CD4-positive, alpha-beta T cell treated with Interferon gamma for 1 hour (primary cell): ENCODE measurements at regions not wholly inside any gene's neighbourhood (a gene's known extent, or its start where the extent isn't known, plus 50 kb on each side); places are given as distances from the start of the nearest gene placed in this dataset.
"Not testable (repeated sequence)": the region's sequence is repeated elsewhere in the genome, so short reads cannot be mapped to it uniquely, and the experiment has no call there.

Experiments
- DNase-seq: peaks from one replicate; pipeline ENCODE4 v3.0.0-alpha.2; 2020

DNA sequence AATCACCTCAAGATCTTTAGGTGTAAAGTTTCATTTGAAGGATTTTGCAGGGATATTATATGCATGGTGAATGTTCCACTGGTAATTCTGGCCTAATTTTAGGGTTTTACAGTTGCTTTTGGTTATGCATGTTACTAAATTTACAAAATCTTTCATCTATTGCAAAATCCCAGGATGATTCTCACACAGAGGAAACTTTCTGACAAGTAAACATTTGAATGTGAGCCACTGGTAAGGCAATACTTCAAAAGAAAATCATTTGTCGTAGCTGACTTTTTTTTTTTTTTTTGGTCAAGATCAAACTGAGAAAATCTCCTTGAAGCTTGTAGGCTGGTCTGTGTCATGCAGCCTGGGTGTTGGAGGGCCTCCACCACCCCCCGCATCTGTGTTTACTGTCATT lies 141.9 kb upstream of the EXOC2 start:
- no peak for DNase-seq

DNA sequence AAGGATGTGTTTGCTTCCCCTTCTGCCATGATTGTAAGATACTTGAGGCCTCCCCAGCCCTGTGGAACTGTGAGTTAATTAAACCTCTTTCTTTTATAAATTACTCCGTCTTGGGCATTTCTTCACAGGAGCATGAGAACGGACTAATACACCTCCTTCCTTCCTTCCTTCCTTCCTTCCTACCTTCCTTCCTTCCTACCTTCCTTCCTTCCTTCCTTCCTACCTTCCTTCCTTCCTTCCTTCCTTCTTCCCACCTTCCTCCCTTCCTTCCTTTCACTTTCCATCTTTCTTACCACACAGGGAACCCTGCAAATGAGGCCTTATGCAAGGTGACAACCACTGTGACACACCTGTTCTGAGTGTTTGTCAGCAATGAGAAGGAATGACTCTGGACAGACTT lies 141.3 kb upstream of the EXOC2 start:
- DNase-seq: no peak

DNA sequence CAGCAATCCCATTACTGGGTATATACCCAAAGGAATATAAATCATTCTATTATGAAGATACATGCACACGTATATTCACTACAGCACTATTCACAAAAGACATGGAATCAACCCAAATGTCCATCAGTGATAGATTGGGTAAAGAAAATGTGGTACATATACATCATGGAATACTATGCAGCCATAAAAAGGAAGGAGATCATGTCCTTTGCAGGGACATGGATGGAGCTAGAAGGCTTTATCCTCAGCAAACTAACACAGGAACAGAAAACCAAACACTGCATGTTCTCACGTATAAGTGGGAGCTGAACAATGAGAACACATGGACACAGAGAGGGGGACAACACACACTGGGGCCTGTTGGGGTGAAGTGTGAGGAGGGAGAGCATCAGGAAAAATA lies 139.9 kb upstream of the EXOC2 start:
- not testable (repeated sequence) for DNase-seq

DNA sequence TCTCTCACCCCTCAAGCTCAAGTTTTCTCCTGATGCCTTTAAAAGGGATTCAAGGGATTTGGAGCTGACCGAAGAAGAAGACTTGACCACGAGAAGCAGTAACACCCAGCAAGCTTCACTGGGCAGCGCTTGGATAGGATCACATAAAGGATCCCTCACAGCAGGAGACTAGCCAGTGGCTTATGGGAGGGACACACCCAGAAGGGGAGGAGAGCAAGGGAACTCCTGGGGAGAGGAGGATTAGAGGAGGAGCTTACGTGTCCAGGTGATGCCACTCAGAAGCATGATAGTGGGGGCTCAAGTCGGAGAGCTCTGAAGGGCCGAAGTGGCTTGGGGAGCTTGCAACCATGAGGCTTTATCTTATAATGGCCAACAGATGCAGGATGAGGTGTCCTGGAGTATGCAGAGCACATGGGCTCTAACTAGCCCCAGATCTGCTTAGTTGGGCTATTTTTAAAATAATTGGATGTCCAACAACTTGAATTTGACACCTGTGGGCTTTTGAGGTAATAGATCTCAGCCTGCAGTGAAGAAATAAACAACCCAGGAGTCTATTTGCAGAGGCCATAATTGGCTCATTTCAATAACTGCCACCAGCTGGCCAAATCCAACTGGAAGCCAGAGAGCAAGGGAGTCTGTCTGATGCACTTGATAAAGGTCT lies 137.9 kb upstream of the EXOC2 start:
- DNase-seq: no peak

DNA sequence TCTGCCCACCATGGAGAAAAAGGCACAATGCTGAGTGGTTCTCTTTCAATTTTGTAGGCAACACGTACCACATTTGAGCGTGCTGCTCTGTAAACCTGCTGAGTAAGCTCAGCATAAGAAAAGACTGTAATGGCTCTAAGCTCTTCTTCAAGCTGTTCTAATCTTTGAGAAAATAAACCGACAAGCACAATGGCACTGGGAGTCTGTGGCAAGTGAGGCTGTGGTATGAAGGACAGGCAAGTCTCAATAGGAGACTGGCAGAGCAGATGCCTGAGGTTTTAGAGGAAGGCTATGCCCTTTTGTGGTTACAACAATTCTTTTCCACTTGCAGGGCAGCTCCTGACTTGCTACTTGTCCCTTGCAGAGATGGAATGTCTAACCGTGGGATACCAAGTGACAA lies 136.7 kb upstream of the EXOC2 start:
- DNase-seq: no peak

DNA sequence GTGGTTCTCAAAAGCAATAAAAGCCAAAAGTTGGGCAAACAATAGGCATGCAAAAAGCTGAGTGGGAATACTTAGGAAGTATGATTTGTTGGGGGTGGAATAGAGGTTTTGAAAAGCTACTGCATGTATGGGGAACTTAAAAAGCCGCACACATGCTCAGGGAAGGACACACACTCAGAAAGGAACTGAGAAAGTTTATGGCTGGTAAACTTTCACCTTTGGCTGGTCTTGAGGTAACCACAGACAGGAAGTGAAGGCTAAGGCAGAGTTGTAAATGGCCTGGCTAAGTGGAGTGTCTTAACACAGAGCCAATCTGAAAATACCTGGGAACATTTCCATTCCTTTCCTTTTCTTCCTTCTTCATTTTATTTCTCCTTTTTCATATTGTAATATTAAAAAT lies 134.5 kb upstream of the EXOC2 start:
- no peak for DNase-seq

DNA sequence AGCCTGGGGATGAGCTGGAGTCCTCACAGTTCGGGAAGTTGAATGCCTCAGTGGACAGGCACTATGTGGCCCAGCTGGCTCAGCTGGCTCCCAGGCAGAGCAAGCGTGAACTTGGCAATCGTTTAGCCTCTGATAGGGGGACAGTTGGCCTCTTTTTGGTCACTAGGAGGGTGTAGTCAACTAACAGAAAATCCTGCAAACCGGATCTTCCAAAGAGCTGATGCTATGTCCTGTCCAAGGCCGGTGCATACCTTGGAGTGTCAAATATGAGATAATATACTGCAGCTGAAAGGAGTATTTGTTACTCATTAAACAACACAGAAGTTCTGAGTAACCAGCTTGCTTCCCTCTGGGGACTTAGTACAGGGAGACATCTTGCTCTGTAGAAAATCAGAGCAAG lies 126.2 kb upstream of the EXOC2 start:
- no peak for DNase-seq

DNA sequence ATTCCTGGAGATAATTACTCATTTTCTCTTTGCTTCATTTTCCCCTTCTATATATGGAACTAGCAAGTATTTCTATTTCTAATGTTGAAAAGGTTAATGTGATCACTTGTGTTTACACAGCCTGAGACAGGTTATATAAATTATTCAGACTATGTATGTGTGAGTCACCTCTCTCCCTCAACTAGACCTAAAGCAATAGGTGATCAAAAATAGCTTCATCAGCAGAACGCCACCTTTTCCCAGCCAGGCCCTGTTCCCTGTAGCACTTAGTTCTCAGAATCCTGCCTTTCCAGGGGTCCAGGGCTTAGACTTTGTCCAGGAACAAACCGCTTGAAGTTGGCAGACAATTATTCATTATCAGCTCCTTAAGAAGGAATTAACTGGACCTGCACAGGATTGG lies 125.3 kb upstream of the EXOC2 start:
- no peak for DNase-seq

DNA sequence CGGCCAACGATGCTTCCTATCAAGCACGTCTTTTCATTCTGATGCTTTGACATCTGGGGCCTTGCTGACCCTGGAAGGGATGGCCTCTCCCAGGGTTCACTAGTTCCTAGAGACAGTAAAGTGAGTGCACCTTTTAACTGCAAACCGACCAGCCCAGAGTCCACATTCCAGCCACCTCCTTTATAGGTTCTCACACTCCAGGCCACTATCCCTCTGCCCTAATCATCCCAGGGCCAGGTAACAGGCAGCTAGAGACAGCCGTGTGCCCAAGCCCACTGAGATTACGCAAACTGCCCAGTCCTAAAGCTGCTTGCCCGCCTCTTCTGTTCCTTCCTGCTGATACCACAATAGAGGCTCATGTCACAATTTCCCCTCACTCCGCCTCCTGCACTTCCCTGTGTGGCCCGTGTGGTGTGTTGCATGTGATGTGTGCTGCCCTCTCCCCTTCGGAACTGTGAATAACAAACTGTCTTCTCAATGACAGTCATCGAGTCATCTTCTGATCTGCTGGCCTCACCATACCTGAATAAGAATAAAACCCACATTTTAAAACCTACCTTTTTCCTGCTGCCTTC lies 123.7 kb upstream of the EXOC2 start:
- peak; percentile 35 for DNase-seq

DNA sequence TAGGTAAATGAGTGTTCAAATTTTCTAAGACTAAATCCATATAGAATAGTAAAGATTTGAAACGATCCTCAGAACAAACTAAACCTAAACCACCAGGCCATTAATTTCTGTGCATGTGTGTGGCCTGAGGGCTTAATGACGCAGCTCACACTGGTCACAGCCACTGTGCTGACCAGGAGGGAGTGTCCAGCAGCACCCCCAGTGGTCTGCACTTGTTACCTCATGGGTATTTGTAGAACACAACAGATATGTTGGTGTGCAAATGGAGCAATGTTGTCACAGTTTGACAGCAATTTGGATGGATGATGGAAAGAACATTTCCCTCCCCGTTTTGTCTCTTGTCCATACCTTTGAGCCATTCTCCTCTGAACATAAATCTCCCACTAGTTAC lies 122.4 kb upstream of the EXOC2 start:
- no peak for DNase-seq

DNA sequence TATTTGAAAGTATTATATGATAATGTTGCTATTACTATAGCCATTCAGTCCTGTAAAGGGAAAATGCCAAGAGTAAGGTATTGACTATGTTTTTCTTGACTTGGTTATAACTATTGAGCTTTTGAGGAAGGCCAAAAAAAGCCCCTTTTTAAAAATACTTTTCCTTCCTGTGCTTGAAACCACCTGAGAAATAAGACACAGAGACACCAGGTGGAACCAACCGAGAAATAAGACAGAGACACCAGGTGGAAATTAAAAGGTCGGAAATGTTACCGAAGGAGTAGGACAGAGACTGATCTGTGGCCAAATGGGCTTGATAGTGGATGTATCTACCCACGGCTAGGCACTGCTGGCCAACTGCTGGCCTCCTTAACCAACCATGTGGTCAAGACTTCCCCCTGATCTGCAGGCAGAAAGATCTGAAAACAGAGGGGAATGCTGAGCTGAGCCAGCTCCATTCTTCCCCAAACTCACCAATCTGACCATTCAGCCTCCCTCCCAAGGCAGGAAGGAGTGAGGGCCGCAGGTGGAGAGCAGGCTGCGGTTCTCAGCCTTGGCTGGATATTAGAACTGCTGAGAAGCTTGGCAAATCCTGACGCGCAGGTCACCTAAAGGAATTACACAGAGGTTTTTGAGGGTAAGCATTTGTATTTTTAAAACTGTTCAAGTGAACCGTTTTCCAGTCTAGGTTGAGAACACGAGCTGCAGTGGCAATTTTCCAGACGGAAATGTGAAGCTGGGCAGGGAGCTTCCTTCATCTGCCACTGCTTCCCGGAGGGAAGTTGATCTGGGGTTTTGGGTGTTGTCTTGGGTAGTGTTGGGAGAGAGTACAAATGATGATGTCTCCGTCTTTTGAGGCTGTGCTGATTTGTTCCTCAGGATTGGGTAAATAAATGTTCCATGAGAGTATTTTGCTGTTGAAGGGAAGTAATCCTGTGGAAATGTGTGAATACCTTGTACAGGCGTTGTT lies 121.7 kb upstream of the EXOC2 start:
- no peak for DNase-seq

DNA sequence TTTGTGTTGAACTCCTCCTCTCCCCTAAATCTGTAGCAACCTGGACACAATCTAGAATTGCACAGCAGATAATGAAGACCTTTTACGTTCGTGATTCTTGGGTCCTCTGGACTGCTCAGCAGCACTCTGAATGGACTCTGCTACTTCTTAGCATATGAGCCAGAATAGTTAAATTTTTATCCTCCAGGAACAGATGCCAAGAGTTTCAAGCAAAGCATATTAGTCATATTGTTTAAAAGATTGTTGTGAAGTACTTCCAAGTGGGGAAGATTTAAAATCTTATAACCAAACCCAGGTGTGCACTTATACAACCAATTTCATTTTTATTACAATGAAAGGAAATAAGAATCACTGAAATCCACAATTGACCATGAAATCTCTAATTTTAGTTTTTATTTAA lies 118.9 kb upstream of the EXOC2 start:
- no peak for DNase-seq

DNA sequence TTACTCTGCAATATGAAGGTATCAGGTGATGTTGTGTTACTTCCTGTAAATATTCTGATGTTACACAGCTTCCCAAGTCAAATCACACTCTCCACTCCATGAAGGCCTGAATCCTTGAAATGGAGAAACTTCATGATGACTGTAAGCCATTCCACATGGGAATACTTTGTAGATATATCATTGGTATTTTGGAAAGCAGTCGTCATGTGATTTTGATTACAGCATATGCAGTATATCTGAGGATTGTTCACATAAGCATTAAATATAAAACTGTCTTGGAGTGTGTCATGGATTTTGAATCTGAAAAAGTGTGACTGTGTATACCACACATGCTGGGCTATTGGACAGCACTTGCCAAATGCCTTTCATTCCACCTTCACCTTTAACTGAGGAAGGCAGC lies 118.3 kb upstream of the EXOC2 start:
- DNase-seq: no peak

DNA sequence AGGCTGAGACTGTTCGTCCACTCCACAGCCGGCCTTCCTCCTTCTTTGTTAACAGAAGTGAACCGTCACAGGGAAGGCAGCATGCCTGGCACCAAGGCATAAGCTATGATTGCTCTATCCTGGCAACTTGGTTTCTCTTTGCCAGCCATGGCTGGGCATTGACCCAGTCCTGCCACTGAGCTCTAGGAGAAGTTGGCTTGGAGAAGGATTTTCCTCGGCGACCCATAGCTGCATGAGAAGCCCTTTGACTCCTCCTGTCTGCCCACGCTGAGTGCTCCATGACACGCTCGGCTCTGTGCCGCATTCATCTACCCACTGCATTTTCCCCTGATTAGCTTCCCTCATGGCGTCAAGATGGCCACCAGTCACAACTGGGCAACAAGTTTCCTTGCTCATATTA lies 111.8 kb upstream of the EXOC2 start:
- no peak for DNase-seq

DNA sequence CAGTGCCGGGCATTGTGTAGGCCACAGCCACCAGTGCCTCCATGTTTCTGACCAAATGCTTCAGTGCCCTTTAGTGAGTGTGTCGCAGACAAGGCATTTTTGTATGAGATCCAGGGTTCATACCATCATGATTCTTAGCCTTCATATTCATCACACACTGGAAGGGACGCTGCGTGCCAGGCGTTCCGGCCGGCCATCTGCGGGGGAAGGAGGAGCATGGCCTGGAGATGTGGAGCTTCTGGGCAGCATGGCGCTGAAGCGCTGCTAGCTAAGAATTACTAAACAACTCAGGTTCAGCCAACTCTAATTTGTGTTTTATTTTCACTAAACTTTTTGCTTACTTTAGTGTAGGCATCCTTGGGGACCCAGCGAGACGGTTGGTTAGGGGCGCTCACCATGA lies 111.4 kb upstream of the EXOC2 start:
- no peak for DNase-seq

DNA sequence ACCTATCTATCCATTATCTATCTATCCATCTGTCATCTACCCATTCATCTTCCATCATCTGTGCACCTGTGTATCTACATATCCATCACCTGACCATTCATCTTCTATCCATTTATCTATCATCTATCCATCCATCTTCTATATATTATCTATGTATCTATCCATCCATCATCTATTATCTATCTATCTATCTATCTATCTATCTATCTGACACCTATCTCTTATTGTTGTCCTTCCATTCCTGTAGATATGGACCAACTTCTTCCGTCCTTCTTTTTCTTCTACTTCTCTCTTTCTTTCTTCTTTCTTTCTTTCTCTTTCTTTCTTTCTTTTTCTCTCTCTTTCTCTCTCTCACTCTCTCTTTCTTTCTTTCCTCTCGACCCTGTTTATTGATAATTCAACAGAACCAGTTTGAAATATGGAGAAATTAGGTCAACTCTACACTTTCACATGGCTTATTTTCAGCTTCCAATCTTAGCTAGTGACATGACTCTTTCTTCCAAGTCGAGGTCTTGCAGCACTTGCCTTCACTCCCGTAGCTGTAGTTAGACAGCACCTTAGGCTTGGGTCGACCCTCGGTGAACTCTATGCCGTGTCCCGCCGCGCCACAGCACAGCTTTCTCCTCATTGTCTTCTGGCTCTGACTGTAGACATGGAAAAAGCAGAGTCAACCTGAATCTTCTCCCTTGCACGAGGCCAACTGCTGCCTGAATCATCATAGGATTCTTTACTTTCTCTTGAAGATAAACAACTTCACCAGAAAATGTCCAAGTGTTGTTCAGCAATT lies 110.4 kb upstream of the EXOC2 start:
- no peak for DNase-seq

DNA sequence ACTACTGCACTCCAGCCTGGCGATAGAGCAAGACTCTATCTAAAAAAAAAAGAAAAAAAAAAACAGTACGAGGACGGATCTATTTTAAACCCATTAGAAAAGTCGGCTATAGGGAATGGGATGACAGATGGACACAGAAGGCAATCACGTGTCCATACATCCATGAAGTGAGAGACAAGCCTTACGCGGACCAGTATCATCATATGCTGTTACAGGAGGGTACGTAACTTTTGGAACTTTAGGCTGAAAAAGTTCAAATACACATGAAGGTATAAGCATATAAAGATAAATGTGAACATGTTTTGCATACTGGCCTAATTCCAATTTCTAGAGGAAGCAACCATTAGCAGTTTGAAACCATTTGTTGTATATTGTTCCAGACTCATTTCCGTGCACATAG lies 109.8 kb upstream of the EXOC2 start:
- DNase-seq: no peak

DNA sequence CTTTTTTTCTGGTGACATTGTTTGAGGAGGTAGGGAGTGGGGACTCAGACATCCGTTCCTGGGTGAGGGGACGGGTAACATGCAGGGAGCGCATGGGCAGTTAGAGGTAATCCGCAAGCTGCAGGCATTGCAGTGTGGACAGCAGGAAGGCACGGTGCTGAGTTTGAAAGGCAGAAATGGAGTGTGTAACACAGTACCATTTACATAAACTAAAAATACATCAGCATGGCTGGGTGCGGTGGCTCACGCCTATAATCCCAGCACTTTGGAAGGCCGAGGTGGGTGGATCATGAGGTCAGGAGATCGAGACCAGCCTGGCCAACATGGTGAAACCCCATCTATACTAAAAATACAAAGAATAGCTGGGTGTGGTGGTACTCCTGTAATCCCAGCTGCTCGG lies 109.3 kb upstream of the EXOC2 start:
- not testable (repeated sequence) for DNase-seq

DNA sequence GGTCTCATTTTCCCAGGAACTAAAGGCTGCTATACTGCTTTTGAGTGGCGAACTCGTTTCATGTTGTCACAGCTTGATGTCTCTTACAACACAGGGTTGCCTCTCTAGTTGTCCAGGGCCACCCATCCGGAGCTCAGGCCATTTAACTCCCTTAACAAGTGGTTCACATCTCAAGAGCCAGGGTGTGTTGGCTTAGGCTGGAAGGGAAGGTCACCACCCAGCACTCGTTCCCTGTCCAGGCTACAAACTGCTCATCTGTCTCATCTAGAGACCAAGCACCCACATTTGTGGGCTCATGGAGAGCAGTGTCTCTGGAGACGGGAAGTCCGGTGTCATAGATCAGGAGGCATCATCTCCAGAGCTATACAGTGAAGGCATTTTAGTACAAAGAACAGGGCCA lies 106.8 kb upstream of the EXOC2 start:
- no peak for DNase-seq

DNA sequence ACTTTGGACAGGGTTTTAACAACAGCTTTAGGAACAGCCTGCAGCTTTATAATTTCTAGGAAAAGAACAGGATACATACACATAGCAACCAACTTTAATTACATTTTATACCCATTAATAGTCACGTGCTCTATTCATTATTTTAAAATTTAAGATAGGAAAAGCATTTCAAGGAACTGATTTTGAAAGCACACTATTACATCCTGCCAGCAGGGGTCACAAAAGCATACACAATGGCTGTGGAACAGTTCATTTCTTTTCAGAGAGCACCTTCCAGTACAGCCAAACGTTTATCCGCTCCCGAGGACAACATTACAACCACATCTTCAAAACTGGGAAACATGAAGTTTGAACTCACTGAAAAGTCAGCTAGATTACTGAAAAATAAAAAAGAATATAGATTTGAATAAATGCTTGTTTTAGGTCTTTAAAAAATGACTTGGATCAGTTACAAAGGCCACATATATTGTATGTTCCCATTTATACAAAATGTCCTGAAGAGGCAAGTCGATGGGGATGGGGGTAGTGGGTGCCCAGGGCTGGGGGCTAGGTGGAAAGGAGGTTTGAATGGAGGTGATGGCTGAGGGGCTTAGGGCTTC lies 104.6 kb upstream of the EXOC2 start:
- DNase-seq: no peak

DNA sequence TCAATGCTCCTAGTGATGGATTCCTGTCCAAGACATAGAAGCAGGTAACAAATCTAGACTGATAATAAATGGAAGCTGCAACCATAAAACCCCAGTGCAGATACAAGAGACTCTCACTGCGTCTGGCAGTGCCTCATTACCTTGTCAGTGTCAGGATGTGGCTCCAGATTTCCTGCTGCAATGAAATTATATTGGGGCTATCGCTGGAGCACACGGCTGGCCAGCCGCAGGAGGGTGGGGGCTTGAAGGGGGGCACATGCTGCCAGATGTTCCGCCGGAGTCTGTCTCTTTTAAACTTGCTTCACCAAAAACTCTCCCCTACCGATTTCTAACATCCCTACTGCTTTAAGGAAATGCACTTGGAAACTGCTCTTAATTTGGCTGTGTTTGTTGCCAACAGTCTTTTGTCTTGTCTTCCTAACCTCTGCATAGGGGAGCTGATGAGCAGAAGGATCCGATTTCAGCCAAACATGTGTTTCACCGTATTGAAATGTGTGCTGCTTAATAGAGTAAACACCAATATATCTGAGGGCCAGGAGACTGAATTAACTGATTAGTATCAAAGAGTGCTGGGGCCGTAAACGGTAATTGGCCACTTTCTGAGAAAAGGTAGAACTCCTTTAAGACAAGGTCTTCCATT lies 102.2 kb upstream of the EXOC2 start:
- DNase-seq: no peak

DNA sequence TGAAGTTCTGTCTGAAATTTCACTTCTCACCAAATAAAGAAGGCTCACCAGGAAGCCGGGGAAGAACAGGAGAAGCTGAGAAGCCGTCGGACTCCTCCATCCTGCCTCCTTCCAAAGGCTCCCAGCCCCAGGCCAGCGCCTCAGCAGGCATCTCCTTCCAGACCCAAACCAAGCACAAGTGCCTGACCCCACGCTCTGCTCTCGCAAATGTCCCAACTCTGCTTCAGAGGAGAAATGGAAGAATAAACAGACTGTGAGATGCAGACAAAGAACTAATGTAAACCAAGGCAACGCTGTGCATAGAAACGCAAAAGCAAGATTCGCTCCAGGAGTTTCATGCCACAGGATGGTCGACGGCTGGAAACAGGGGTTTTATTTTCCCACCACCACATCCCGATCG lies 100.3 kb upstream of the EXOC2 start:
- DNase-seq: no peak
